ENCODE measurements at regions not wholly inside any gene's neighbourhood (a gene's known extent, or its start where the extent isn't known, plus 50 kb on each side); places are given as distances from the start of the nearest gene placed in this dataset.

DNA sequence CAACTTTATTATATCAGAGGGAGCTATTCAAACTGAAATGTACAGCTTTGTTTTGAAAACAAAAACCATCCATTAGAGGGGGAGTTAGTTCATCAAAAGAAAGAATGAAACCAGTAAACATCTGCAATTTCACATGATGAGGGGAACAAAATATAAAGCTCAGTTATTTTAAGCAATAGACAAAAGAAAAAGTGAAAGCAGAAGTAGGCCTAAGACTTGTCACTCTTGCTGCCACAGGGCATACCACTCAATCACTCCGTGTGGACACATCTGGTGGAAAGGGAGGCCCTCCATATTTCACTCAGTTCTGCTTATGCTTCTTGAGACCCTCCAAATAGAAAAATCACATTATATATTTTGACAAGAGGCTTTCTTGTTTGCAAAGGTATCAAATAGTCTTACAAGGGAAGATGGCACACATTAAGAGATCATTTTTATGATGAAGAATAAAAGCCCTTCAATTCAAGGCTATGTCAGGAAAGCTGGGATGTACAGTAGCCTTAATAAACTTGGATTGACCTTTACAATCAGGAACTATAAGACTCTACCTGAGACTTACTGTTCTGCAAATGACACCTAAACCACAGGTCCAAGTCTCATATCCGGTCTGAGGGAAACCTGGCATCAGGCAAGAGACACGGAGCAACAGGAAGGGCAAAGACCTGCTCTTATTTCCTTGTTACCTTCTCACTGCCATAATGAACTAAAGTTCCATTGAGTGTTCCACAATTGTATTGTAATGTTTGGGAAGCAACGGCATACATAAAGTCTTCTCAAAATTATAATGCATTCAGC is 222.5 kb upstream of the GRIP1 start:
- DNase-seq (ENCODE audit: low read depth), result no peak
- H3K4me3 ChIP-seq (ENCODE audit: low read depth, low read length), result no peak overlapping the region
- TF ChIP-seq, protein P1, sequence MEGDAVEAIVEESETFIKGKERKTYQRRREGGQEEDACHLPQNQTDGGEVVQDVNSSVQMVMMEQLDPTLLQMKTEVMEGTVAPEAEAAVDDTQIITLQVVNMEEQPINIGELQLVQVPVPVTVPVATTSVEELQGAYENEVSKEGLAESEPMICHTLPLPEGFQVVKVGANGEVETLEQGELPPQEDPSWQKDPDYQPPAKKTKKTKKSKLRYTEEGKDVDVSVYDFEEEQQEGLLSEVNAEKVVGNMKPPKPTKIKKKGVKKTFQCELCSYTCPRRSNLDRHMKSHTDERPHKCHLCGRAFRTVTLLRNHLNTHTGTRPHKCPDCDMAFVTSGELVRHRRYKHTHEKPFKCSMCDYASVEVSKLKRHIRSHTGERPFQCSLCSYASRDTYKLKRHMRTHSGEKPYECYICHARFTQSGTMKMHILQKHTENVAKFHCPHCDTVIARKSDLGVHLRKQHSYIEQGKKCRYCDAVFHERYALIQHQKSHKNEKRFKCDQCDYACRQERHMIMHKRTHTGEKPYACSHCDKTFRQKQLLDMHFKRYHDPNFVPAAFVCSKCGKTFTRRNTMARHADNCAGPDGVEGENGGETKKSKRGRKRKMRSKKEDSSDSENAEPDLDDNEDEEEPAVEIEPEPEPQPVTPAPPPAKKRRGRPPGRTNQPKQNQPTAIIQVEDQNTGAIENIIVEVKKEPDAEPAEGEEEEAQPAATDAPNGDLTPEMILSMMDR (IDR thresholded peaks at IDR 0.05; ENCODE audit: insufficient read depth, low read length), result no peak

DNA sequence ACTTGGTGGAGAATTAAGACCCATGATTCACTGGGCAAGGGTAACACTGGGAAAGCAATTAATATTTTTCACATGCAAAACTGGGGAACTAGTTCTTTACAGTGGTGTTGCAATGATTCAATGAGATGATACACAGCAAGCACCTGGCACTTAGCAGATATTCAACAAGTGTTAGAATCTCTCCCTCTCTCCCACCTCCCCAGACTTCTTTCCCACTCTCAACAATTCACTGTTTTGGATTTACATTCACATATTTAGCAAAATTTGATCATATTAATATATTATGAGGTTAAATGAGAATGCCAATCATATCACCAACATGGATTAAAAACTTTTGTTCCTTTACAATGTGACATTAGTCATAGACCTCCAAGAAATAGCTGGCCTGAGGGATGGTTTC is 223.1 kb upstream of the GRIP1 start:
- H3K4me3 ChIP-seq (ENCODE audit: low read depth, low read length), result no peak overlapping the region
- TF ChIP-seq, protein P1 (IDR thresholded peaks at IDR 0.05; ENCODE audit: insufficient read depth, low read length), result no peak
- DNase-seq (ENCODE audit: low read depth), result no peak

DNA sequence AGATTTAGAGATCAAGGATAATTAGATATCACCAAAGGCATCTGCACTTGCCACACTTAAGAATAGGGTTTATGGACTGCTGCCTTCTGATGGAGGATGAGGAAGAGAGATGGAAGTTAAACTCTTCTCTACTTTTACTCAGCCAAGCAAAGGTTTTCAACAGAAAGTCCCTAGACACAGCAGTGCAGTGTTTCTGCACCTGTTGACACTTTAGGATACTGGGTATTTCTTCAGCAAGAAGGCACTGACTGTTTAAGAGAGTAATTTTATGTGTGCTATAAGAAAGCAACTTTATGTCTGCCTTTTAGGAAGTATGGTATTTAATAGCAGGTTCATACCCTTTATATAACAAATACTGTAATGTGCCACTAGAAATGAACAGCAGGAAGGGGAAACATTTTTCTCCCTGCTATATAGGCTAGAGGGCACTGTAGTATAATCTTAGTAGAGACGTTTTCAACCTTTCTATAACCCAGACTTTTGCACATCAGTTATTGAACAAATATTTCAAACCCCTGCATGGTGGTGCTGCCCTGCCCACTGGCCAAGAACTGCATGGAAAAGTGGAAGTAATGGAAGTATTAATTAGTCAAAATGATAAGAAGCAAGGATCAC is 225.0 kb upstream of the GRIP1 start:
- no peak overlapping the region for H3K4me3 ChIP-seq (ENCODE audit: low read depth, low read length)
- DNase-seq (ENCODE audit: low read depth), result no peak
- TF ChIP-seq, protein P1 (IDR thresholded peaks at IDR 0.05; ENCODE audit: insufficient read depth, low read length), result no peak

DNA sequence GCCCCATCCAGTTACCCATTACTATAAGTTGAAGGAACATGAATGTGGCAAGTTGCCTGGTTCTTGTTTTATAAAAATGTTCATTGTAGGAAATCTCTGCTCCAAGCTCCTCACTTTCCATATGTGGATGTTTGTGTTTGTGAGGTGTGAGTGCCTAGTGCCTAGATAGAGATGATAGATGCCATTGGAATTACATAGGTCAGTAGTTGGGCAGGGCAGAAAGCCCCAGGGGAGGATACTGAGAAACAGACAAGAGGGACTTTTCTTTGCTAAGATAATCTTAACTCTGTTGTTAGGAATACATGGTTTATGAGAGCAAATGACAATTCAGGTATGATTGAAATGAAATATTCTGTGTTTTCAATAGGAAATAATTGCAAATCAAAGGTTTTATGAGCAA is 226.3 kb upstream of the GRIP1 start:
- TF ChIP-seq, protein P1 (IDR thresholded peaks at IDR 0.05; ENCODE audit: insufficient read depth, low read length), result no peak
- no peak overlapping the region for H3K4me3 ChIP-seq (ENCODE audit: low read depth, low read length)
- no peak for DNase-seq (ENCODE audit: low read depth)

DNA sequence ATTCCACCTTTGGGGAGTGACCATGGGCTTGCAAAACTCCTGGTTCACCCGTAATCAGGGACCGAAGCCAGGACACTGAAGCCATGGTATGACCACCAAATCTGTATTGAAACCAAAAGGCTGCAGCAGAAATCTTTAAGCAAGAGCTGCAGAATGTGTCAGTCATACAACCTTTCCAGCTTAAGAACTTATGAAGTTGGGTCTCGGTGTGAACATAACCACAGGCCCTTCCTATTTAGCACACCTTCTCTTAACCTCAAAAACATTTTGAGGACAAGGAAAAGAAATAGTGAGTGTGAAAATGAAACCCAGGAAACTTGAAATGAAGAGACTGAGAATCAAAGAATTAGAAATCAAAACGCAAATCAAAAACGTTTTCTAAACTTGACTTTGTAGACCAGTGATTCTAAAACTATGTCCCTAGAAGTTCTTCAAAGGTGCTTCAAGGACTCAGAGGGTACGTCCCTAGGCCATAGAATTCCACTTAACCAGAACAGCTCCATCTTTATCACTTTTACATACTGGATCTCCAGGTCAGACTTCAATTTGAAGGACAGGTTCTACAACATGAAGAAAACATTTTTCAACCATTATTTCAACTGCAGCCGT is 231.6 kb upstream of the GRIP1 start:
- TF ChIP-seq, protein P1 (IDR thresholded peaks at IDR 0.05; ENCODE audit: insufficient read depth, low read length), result no peak
- H3K4me3 ChIP-seq (ENCODE audit: low read depth, low read length), result no peak overlapping the region

DNA sequence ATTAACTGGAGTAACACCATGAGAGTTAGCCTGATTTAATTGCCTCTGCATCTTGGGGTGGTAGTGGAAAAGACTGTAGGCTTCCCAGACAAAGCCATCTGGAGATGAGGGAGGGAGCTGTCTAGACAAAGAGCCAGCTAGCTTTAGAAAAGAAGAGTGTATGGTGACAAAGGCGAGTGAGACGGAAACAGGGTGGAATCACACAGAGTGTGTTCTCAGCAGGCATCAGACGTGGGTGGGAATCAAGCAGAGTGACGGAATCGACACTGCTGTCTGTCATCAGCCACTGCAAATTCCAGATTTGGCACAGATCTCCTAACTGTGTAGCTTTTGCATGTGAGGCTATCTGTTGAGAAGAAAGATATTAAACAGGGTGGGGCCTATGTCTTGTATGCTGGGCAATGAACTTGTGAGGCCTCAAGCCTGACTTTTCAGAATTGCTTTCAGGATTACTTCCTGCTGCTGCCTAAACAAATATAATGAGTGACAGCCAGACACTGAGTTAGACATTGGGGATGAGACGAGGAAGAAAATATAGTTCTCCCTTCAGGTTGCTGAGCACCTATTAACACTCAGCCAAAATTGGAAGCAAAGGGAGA is 236.5 kb upstream of the GRIP1 start:
- no peak for DNase-seq (ENCODE audit: low read depth)
- TF ChIP-seq, protein P1 (IDR thresholded peaks at IDR 0.05; ENCODE audit: insufficient read depth, low read length), result no peak
- H3K4me3 ChIP-seq (ENCODE audit: low read depth, low read length), result no peak overlapping the region

More for the DNA sequence above, 231.6 kb upstream of the GRIP1 start:
- DNase-seq (ENCODE audit: low read depth), result no peak

Measured in fibroblast of the aortic adventitia (primary cell).